GM12865 (cell line): ENCODE measurements at regions not wholly inside any gene's neighbourhood (a gene's known extent, or its start where the extent isn't known, plus 50 kb on each side); places are given as distances from the start of the nearest gene placed in this dataset.

Experiments used
- DNase-seq: peaks from one replicate; pipeline ENCODE4 v3.0.0; 2010; ENCODE audit warnings: low read depth
- H3K4me3 ChIP-seq: 2 replicates; pipeline ENCODE4 v1.5.1; 2011; ENCODE audit warnings: mild to moderate bottlenecking, low read depth, low read length, control low read depth
- CTCF ChIP-seq: IDR thresholded peaks from 2 replicates; pipeline ENCODE4 v1.5.1; 2011; ENCODE audit warnings: low read length, control low read depth, low read depth, inconsistent platforms; ENCODE audit not compliant: insufficient read depth; ENCODE audit errors: missing control alignments

GRCh38 chr4:142983589-142983988, 137.5 kb upstream of the INPP4B start:
- TF ChIP-seq CTCF = no peak
- DNase-seq = no peak
- no peak overlapping the region for H3K4me3 ChIP-seq

- peak; percentile 10 for DNase-seq
- H3K4me3 ChIP-seq = no peak overlapping the region
- peak; percentile 18 for TF ChIP-seq CTCF
Measured at GRCh38 chr4:142984871-142985585, 138.9 kb upstream of the INPP4B start.

GRCh38 chr4:143016171-143016570, 168.5 kb upstream of the USP38 start:
- no peak for TF ChIP-seq CTCF
- H3K4me3 ChIP-seq = no peak overlapping the region
- no peak for DNase-seq

- H3K4me3 ChIP-seq = no peak overlapping the region
- no peak for TF ChIP-seq CTCF
- DNase-seq = no peak
Measured at GRCh38 chr4:143017210-143017609, 167.5 kb upstream of the USP38 start.

- no peak for DNase-seq
- TF ChIP-seq CTCF = no peak
- H3K4me3 ChIP-seq = no peak overlapping the region
Measured at GRCh38 chr4:143019351-143019750, 165.4 kb upstream of the USP38 start.

GRCh38 chr4:143021384-143021783, 163.3 kb upstream of the USP38 start:
- no peak overlapping the region for H3K4me3 ChIP-seq
- no peak for TF ChIP-seq CTCF
- DNase-seq = peak; percentile 56

GRCh38 chr4:143023239-143023918, 161.3 kb upstream of the USP38 start:
- no peak for TF ChIP-seq CTCF
- DNase-seq = no peak
- H3K4me3 ChIP-seq = no peak overlapping the region
